ENCODE measurements at regions not wholly inside any gene's neighbourhood (a gene's known extent, or its start where the extent isn't known, plus 50 kb on each side); places are given as distances from the start of the nearest gene placed in this dataset.

DNA sequence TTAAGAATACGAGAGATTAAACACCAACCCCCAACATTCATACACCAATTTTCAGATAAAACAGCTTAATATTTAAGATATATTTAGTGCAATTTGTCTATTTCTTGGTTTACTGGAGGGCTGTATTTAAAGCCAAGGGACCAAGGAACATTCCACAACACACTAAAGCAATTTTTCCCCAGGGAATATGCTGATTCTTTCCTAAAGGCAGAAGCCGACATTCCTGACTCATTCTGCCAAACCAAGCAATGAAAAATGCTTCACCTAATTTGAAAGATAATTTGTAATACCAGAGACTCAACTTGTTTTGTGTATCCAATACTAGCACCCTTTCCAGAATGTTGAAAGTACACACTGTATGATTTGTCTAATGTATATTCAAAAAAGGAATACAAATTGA is 1267.6 kb upstream of the PIK3C3 start:
- Histone ChIP-seq H3K27me3 (ENCODE audit: low read length) (no peaks in the 10 kb centered on the region), H3K36me3 (ENCODE audit: insufficient read depth, low read length) (no peaks in the 10 kb centered on the region; the same call in 1 of the 2 replicates), H3K9ac (ENCODE audit: low read length) (no peak overlapping the region), H3K27ac (ENCODE audit: low read length) (no peak overlapping the region), H3K4me3 (ENCODE audit: low read length) (no peak overlapping the region), H2AFZ (ENCODE audit: low read length) (no peak overlapping the region), H3K9me3 (ENCODE audit: low read length) (peaks cover 6% of the 10 kb centered on the region; the same call in 1 of the 2 replicates), H3K4me1 (ENCODE audit: low read length) (no peaks in the 10 kb centered on the region), H3K4me2 (ENCODE audit: low read depth, low read length, poor library complexity, severe bottlenecking) (no peak overlapping the region), H4K20me1 (ENCODE audit: insufficient read depth, low read depth, low read length) (no peaks in the 10 kb centered on the region), H3K79me2 (ENCODE audit: low read length) (no peaks in the 10 kb centered on the region), H3K9me2 (replicated peaks; ENCODE audit: insufficient read depth, low read length) (no peaks in the 10 kb centered on the region)
- no peak for DNase-seq

DNA sequence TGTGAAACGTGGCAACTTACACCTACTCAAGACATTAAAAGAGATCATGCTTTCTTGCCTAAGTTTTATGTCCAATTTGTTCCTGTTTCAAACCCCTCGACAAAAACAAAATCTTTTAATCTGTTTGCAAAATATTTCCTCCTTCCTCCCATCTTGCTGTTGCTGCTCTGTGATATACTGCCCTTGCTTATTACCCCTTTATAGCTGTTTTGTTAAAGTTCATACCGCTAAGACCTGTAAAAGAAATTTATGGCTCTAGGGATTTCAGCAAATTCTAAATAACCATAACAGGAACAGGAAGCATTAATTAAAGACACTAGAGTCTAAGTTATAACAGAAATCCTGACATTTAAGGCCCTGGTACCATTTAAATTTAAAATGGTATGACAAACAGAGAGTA is 1268.2 kb upstream of the PIK3C3 start:
- H3K4me1 ChIP-seq (ENCODE audit: low read length), result no peaks in the 10 kb centered on the region
- no peaks in the 10 kb centered on the region for H3K79me2 ChIP-seq (ENCODE audit: low read length)
- no peak overlapping the region for H3K27ac ChIP-seq (ENCODE audit: low read length)
- no peaks in the 10 kb centered on the region for H4K20me1 ChIP-seq (ENCODE audit: insufficient read depth, low read depth, low read length)
- H3K9ac ChIP-seq (ENCODE audit: low read length), result no peak overlapping the region
- H3K36me3 ChIP-seq (ENCODE audit: insufficient read depth, low read length), result no peaks in the 10 kb centered on the region; the same call in 1 of the 2 replicates
- H3K27me3 ChIP-seq (ENCODE audit: low read length), result no peaks in the 10 kb centered on the region
- H2AFZ ChIP-seq (ENCODE audit: low read length), result no peak overlapping the region
- H3K4me3 ChIP-seq (ENCODE audit: low read length), result no peak overlapping the region
- no peaks in the 10 kb centered on the region for H3K9me2 ChIP-seq (replicated peaks; ENCODE audit: insufficient read depth, low read length)
- H3K4me2 ChIP-seq (ENCODE audit: low read depth, low read length, poor library complexity, severe bottlenecking), result no peak overlapping the region
- H3K9me3 ChIP-seq (ENCODE audit: low read length), result peaks cover 6% of the 10 kb centered on the region; the same call in 1 of the 2 replicates
- no peak for DNase-seq

DNA sequence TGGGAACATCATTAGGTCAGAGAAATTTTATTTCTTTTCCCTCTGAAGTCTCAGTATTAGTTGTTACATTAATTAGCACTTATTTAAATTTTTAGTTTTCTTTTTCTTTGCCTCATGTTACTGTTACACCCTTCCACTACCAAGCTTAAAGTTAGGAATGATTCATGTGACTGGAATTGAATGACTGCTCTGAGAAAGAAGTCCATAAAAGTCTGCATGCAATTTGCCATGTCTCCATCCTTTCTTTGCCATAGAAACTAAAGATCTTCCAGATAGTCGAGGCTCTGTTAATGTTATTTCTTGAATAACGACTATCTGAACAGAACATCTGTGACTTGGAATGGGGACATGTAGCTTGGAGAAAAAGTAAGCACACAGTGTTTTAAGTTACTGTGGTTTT is 1269.8 kb upstream of the PIK3C3 start:
- no peak for DNase-seq
- no peak overlapping the region for H2AFZ ChIP-seq (ENCODE audit: low read length)
- no peaks in the 10 kb centered on the region for H3K79me2 ChIP-seq (ENCODE audit: low read length)
- no peaks in the 10 kb centered on the region for H3K27me3 ChIP-seq (ENCODE audit: low read length)
- no peaks in the 10 kb centered on the region; the same call in 1 of the 2 replicates for H3K36me3 ChIP-seq (ENCODE audit: insufficient read depth, low read length)
- no peaks in the 10 kb centered on the region for H4K20me1 ChIP-seq (ENCODE audit: insufficient read depth, low read depth, low read length)
- no peak overlapping the region for H3K4me2 ChIP-seq (ENCODE audit: low read depth, low read length, poor library complexity, severe bottlenecking)
- no peaks in the 10 kb centered on the region for H3K4me1 ChIP-seq (ENCODE audit: low read length)
- H3K9me2 ChIP-seq (replicated peaks; ENCODE audit: insufficient read depth, low read length), result no peaks in the 10 kb centered on the region
- H3K9ac ChIP-seq (ENCODE audit: low read length), result no peak overlapping the region
- H3K27ac ChIP-seq (ENCODE audit: low read length), result no peak overlapping the region
- peaks cover 3% of the 10 kb centered on the region; the same call in 1 of the 2 replicates for H3K9me3 ChIP-seq (ENCODE audit: low read length)
- H3K4me3 ChIP-seq (ENCODE audit: low read length), result no peak overlapping the region

DNA sequence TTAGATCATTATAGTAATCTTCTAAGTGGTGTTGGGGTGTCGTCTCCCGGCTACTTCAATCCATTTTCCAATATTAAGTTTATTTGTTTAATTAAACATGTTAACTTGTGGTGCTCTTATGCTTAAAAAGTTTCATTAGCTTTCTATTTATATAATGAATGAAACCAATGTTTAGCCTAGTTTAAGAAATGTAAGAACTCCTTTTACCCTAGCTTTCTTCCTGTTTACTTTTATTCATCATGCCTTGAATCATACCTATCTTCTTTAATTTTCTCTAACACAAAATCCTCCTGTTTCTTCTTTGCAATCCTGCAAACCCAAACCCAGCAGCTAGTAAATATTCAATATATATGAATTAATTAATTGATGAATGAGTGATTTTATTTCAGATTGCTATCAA is 1276.7 kb upstream of the PIK3C3 start:
- H3K36me3 ChIP-seq (ENCODE audit: insufficient read depth, low read length), result no peaks in the 10 kb centered on the region
- H3K4me2 ChIP-seq (ENCODE audit: low read depth, low read length, poor library complexity, severe bottlenecking), result no peak overlapping the region
- H3K27me3 ChIP-seq (ENCODE audit: low read length), result no peaks in the 10 kb centered on the region; the same call in 1 of the 2 replicates
- no peaks in the 10 kb centered on the region for H3K79me2 ChIP-seq (ENCODE audit: low read length)
- no peak overlapping the region for H2AFZ ChIP-seq (ENCODE audit: low read length)
- no peak overlapping the region for H3K27ac ChIP-seq (ENCODE audit: low read length)
- H3K4me3 ChIP-seq (ENCODE audit: low read length), result no peak overlapping the region
- no peak overlapping the region for H3K9ac ChIP-seq (ENCODE audit: low read length)
- no peaks in the 10 kb centered on the region for H4K20me1 ChIP-seq (ENCODE audit: insufficient read depth, low read depth, low read length)
- no peaks in the 10 kb centered on the region for H3K4me1 ChIP-seq (ENCODE audit: low read length)
- no peaks in the 10 kb centered on the region for H3K9me2 ChIP-seq (replicated peaks; ENCODE audit: insufficient read depth, low read length)
- no peak for DNase-seq
- H3K9me3 ChIP-seq (ENCODE audit: low read length), result peaks cover 16% of the 10 kb centered on the region; the same call in 1 of the 2 replicates

DNA sequence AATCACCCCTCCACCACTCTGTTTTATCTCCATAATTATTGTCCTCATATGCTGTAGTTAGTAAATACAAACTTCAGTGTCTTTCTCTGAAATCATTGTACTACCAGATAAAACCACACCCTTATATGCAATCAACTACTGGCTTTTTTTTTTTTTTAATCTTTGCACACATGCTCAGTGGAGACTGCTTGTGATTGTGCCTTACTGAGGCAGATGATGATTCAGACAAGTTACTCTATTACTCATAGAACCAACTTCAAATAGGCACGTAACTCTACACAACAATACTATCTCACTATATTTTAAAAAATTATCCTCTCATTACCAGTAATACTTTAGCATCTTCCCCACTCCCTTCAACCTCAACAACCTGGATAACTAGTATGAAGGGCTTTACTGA is 1278.4 kb upstream of the PIK3C3 start:
- Histone ChIP-seq H3K9ac (ENCODE audit: low read length) (no peak overlapping the region), H3K9me3 (ENCODE audit: low read length) (peaks cover 15% of the 10 kb centered on the region; the same call in 1 of the 2 replicates), H3K27ac (ENCODE audit: low read length) (no peak overlapping the region), H4K20me1 (ENCODE audit: insufficient read depth, low read depth, low read length) (no peaks in the 10 kb centered on the region), H3K27me3 (ENCODE audit: low read length) (no peaks in the 10 kb centered on the region; the same call in 1 of the 2 replicates), H3K4me2 (ENCODE audit: low read depth, low read length, poor library complexity, severe bottlenecking) (no peak overlapping the region), H3K4me1 (ENCODE audit: low read length) (no peaks in the 10 kb centered on the region), H3K9me2 (replicated peaks; ENCODE audit: insufficient read depth, low read length) (no peaks in the 10 kb centered on the region), H3K36me3 (ENCODE audit: insufficient read depth, low read length) (no peaks in the 10 kb centered on the region), H3K4me3 (ENCODE audit: low read length) (no peak overlapping the region), H3K79me2 (ENCODE audit: low read length) (no peaks in the 10 kb centered on the region), H2AFZ (ENCODE audit: low read length) (no peak overlapping the region)
- no peak for DNase-seq

DNA sequence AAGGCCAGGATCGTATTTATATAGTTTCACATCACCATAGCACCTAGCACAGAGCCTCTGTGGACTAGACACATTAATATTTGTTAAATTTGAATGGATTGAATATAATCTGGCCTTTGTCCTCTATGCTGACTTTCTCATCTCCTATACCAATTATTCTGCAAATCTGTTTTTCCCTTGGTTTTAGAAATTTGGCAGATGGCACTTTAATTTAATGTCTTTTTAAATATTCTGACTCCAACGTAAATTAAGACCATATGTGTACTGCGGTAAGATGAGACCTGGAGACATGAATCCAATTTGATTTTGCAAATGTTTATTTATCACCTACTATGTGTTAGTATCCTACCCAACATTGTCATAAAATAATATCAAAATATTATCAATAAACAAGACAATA is 1281.9 kb upstream of the PIK3C3 start:
- H3K79me2 ChIP-seq (ENCODE audit: low read length), result no peaks in the 10 kb centered on the region

DNA sequence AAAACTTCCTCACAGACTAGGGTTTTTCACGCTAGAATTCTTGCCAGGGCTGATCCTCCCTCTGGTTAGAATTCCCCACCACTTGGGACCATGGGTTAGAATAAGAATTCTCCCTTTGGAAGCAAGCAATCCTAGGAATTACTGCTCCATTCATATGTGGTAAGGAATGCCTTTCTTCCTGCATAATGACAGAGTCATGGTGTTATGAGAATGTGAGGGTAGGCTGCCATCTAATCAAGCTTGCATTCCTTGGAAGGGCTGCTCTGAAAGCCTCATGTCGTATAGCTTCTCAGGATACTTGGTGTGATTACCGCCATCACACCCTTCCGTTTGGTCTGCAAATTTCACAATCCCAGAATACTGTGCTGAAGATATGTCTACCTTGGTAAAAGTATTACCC is 1282.4 kb upstream of the PIK3C3 start:
- DNase-seq, result no peak
- no peaks in the 10 kb centered on the region for H3K9me2 ChIP-seq (replicated peaks; ENCODE audit: insufficient read depth, low read length)
- peaks cover 18% of the 10 kb centered on the region; the same call in 1 of the 2 replicates for H3K9me3 ChIP-seq (ENCODE audit: low read length)

More for the DNA sequence above, 1281.9 kb upstream of the PIK3C3 start:
- Histone ChIP-seq H2AFZ (ENCODE audit: low read length) (no peak overlapping the region), H3K27me3 (ENCODE audit: low read length) (no peaks in the 10 kb centered on the region; the same call in 1 of the 2 replicates), H3K9me3 (ENCODE audit: low read length) (peaks cover 18% of the 10 kb centered on the region; the same call in 1 of the 2 replicates), H3K4me2 (ENCODE audit: low read depth, low read length, poor library complexity, severe bottlenecking) (no peak overlapping the region), H3K9ac (ENCODE audit: low read length) (no peak overlapping the region), H3K27ac (ENCODE audit: low read length) (no peak overlapping the region), H4K20me1 (ENCODE audit: insufficient read depth, low read depth, low read length) (no peaks in the 10 kb centered on the region), H3K4me3 (ENCODE audit: low read length) (no peak overlapping the region), H3K36me3 (ENCODE audit: insufficient read depth, low read length) (no peaks in the 10 kb centered on the region), H3K4me1 (ENCODE audit: low read length) (no peaks in the 10 kb centered on the region), H3K9me2 (replicated peaks; ENCODE audit: insufficient read depth, low read length) (no peaks in the 10 kb centered on the region)
- no peak for DNase-seq

DNA sequence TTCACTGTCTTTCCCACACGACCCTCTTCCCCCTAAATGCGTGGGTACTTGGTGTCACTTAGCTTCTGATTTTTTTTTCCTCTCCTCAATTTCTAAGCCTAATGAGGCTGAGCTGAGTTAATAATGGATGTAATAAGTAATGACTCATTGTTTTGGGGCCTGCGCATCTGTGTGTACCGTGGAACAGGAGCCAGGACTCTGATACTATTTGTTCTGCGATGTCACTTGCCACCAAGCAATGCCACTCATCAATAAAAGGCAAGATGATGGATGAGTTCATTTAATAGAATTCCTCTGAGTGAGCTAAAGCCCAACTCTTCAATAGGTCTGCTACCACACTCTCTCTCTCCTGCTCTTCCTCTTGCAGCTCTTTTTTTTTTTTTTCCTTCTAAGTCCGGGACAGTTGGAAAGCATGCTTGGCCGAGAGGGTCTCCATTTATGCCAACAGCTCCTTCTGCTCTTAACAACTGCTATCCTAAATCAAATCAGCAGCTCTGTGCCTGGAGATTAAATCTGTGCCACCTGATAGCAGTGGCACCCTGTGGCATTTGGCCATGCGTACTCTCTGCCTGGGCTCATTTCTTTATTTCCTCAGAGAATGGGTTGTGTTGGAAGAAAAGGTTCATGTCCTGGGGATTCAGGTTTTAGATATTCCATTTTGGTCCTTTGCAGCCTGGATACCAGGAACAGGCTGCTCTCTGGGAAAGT is 1284.2 kb upstream of the PIK3C3 start:
- peaks cover 25% of the 10 kb centered on the region for H3K9me3 ChIP-seq (ENCODE audit: low read length)
- H3K4me1 ChIP-seq (ENCODE audit: low read length), result no peaks in the 10 kb centered on the region
- no peak overlapping the region for H3K4me3 ChIP-seq (ENCODE audit: low read length)
- DNase-seq, result no peak
- no peaks in the 10 kb centered on the region; the same call in 1 of the 2 replicates for H3K27me3 ChIP-seq (ENCODE audit: low read length)
- no peak overlapping the region for H2AFZ ChIP-seq (ENCODE audit: low read length)
- no peaks in the 10 kb centered on the region for H3K9me2 ChIP-seq (replicated peaks; ENCODE audit: insufficient read depth, low read length)
- no peak overlapping the region for H3K9ac ChIP-seq (ENCODE audit: low read length)
- H3K36me3 ChIP-seq (ENCODE audit: insufficient read depth, low read length), result no peaks in the 10 kb centered on the region
- no peaks in the 10 kb centered on the region for H4K20me1 ChIP-seq (ENCODE audit: insufficient read depth, low read depth, low read length)
- no peak overlapping the region for H3K4me2 ChIP-seq (ENCODE audit: low read depth, low read length, poor library complexity, severe bottlenecking)
- H3K27ac ChIP-seq (ENCODE audit: low read length), result no peak overlapping the region
- no peaks in the 10 kb centered on the region for H3K79me2 ChIP-seq (ENCODE audit: low read length)

More for the DNA sequence above, 1282.4 kb upstream of the PIK3C3 start:
- Histone ChIP-seq H3K9ac (ENCODE audit: low read length) (no peak overlapping the region), H3K4me3 (ENCODE audit: low read length) (no peak overlapping the region), H3K4me1 (ENCODE audit: low read length) (no peaks in the 10 kb centered on the region), H3K79me2 (ENCODE audit: low read length) (no peaks in the 10 kb centered on the region), H3K36me3 (ENCODE audit: insufficient read depth, low read length) (no peaks in the 10 kb centered on the region), H3K27ac (ENCODE audit: low read length) (no peak overlapping the region), H3K4me2 (ENCODE audit: low read depth, low read length, poor library complexity, severe bottlenecking) (no peak overlapping the region), H2AFZ (ENCODE audit: low read length) (no peak overlapping the region), H3K27me3 (ENCODE audit: low read length) (no peaks in the 10 kb centered on the region; the same call in 1 of the 2 replicates), H4K20me1 (ENCODE audit: insufficient read depth, low read depth, low read length) (no peaks in the 10 kb centered on the region)

Data from Karpas-422 (cell line).